ENCODE measurements at regions not wholly inside any gene's neighbourhood (a gene's known extent, or its start where the extent isn't known, plus 50 kb on each side); places are given as distances from the start of the nearest gene placed in this dataset.

DNA sequence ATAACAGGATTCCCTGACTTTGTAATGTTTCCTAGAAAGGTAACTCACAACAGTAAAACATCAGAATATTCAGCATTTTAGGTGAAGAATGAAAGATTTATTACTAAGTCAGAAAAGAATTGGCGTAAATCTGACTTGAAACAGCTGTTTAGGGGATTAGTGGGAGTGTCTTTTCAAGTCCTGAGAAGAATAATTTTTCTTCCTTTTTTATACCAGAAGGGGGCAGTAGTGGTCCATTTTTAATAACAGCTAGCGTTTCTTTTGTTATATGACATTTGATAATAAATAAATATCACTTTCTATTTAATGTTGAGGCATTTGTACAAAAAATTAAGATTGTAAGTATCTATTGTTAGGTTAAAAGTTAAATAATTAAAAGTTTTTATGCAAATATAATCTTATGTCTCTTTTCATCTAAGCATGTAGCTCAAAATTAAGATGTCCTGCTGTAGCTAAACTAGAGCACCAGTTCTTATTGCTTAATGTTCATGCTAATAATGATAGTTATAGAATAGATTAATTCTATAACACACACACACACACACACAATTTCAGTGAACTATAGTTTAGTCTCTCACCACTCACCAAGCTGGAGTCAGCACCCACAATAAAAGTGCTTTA, 258.7 kb upstream of the ARRDC3 start:
- DNase-seq (no peak), ATAC-seq (ENCODE audit: low FRiP score) (no peak)
- Histone ChIP-seq H3K27me3 (ENCODE audit: control insufficient read depth in 1 of 2, insufficient read depth in 2 of 2, low read length in 1 of 2) (no peaks in the 10 kb centered on the region), H3K4me1 (ENCODE audit: control insufficient read depth in 1 of 2, insufficient read depth in 2 of 2, low read length in 2 of 2) (no peaks in the 10 kb centered on the region), H3K9me3 (ENCODE audit: control insufficient read depth, low read length) (no peaks in the 10 kb centered on the region), H3K36me3 (ENCODE audit: control insufficient read depth in 1 of 2, insufficient read depth in 2 of 2, low read length in 1 of 2) (no peaks in the 10 kb centered on the region), H3K4me3 (ENCODE audit: low read length in 2 of 2) (no peak overlapping the region), H3K27ac (ENCODE audit: low read depth in 1 of 2, low read length in 2 of 2) (no peak overlapping the region)
- intact Hi-C loops (cut with DNase I) = no loop called here
- 2 to 3% methylated on average over 2 of the region's 2 CpGs for WGBS, 2 donors

DNA sequence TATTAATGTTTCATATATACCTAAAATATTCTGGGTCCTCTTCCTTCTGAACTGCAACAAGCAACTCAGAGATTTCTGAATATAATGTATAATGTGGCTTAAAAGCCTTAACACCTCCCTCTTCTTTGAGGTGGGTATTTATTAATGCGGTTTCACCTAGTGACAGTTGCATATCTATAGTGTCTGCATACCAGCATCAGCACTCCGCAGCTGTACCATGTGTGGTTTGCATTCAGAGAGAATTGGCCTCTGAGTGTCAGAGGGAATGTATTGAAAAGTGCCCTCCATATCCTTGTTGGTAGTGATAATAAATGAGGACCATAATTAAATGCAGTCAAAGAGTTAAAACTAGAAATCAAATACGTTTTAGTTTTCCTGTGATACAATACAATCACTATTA, 256.6 kb upstream of the ARRDC3 start:
- Histone ChIP-seq H3K9me3 (ENCODE audit: control insufficient read depth, low read length) (no peaks in the 10 kb centered on the region), H3K36me3 (ENCODE audit: control insufficient read depth in 1 of 2, insufficient read depth in 2 of 2, low read length in 1 of 2) (no peaks in the 10 kb centered on the region), H3K4me3 (ENCODE audit: low read length in 2 of 2) (no peak overlapping the region), H3K27ac (ENCODE audit: low read depth in 1 of 2, low read length in 2 of 2) (no peak overlapping the region), H3K27me3 (ENCODE audit: control insufficient read depth in 1 of 2, insufficient read depth in 2 of 2, low read length in 1 of 2) (no peaks in the 10 kb centered on the region), H3K4me1 (ENCODE audit: control insufficient read depth in 1 of 2, insufficient read depth in 2 of 2, low read length in 2 of 2) (no peaks in the 10 kb centered on the region)
- ATAC-seq (ENCODE audit: low FRiP score) = no peak
- intact Hi-C loops (cut with DNase I) = loop anchor here in 1 of 2 donors (10.0 kb wide), 1 partner anchor 135 kb away; no protein-coding TSS in a partner anchor
- no peak for DNase-seq
- WGBS, 2 donors = 34 to 42% methylated on average over 3 of the region's 3 CpGs

DNA sequence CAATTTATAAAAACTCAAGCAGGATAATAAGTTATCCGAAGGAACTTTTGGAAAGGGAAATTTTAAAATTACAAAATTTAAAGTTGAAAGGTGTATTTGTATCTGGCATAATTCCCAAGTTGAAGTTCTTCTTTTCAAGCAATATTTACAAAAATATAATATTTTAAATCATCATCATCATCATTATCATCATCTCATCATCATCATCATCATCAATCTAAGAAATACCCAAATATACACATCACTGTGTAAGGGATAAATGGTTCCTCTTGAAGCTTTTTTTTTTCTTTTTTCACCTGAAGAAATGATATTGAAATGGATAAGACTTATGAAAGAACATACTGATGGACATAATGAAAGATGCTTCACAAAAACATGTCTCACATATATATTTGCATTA, 254.9 kb upstream of the ARRDC3 start:
- Histone ChIP-seq H3K4me1 (ENCODE audit: control insufficient read depth in 1 of 2, insufficient read depth in 2 of 2, low read length in 2 of 2) (no peaks in the 10 kb centered on the region), H3K4me3 (ENCODE audit: low read length in 2 of 2) (no peak overlapping the region), H3K9me3 (ENCODE audit: control insufficient read depth, low read length) (no peaks in the 10 kb centered on the region), H3K27ac (ENCODE audit: low read depth in 1 of 2, low read length in 2 of 2) (no peak overlapping the region), H3K36me3 (ENCODE audit: control insufficient read depth in 1 of 2, insufficient read depth in 2 of 2, low read length in 1 of 2) (no peaks in the 10 kb centered on the region), H3K27me3 (ENCODE audit: control insufficient read depth in 1 of 2, insufficient read depth in 2 of 2, low read length in 1 of 2) (no peaks in the 10 kb centered on the region)
- DNase-seq (no peak), ATAC-seq (ENCODE audit: low FRiP score) (no peak)
- 91 to 96% methylated on average over 1 of the region's 1 CpG for WGBS, 2 donors
- intact Hi-C loops (cut with DNase I) = loop anchor here in 1 of 2 donors (10.0 kb wide), 1 partner anchor 133 kb away; no protein-coding TSS in a partner anchor

- Histone ChIP-seq H3K36me3 (ENCODE audit: control insufficient read depth in 1 of 2, insufficient read depth in 2 of 2, low read length in 1 of 2) (no peaks in the 10 kb centered on the region), H3K4me3 (ENCODE audit: low read length in 2 of 2) (no peak overlapping the region), H3K27ac (ENCODE audit: low read depth in 1 of 2, low read length in 2 of 2) (no peak overlapping the region), H3K27me3 (ENCODE audit: control insufficient read depth in 1 of 2, insufficient read depth in 2 of 2, low read length in 1 of 2) (no peaks in the 10 kb centered on the region), H3K4me1 (ENCODE audit: control insufficient read depth in 1 of 2, insufficient read depth in 2 of 2, low read length in 2 of 2) (no peaks in the 10 kb centered on the region), H3K9me3 (ENCODE audit: control insufficient read depth, low read length) (no peaks in the 10 kb centered on the region)
- intact Hi-C loops (cut with DNase I) = loop anchor here in 1 of 2 donors (10.0 kb wide), 1 partner anchor 131 kb away; no protein-coding TSS in a partner anchor
- ATAC-seq (ENCODE audit: low FRiP score) (no peak), DNase-seq (no peak)
- 66 to 75% methylated on average over 4 of the region's 4 CpGs for WGBS, 2 donors
Measured at GRCh38 chr5:91635950-91636734, 253.0 kb upstream of the ARRDC3 start.

DNA sequence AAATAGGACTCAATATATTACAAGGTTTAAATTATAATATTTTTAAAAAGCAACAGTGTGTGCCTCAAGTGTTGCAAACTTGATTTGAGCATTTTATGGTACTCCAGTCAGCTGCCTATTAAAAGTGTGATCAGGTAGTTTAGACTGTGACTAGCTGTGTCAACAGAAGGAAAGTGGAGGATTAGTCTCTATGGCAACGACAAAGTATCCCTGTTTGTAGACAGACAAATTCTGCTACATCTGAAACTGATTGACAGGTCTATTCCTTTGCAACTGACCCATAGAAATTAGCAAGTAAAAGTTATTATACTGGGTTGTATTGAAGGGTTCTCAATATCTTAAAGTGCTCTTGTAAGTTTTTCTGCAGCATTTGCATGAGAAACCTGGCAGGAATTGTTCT, 249.8 kb upstream of the ARRDC3 start:
- 14 to 33% methylated on average over 1 of the region's 1 CpG for WGBS, 2 donors
- Histone ChIP-seq H3K27ac (ENCODE audit: low read depth in 1 of 2, low read length in 2 of 2) (no peak overlapping the region), H3K27me3 (ENCODE audit: control insufficient read depth in 1 of 2, insufficient read depth in 2 of 2, low read length in 1 of 2) (no peaks in the 10 kb centered on the region), H3K4me1 (ENCODE audit: control insufficient read depth in 1 of 2, insufficient read depth in 2 of 2, low read length in 2 of 2) (no peaks in the 10 kb centered on the region), H3K36me3 (ENCODE audit: control insufficient read depth in 1 of 2, insufficient read depth in 2 of 2, low read length in 1 of 2) (no peaks in the 10 kb centered on the region), H3K9me3 (ENCODE audit: control insufficient read depth, low read length) (no peaks in the 10 kb centered on the region), H3K4me3 (ENCODE audit: low read length in 2 of 2) (no peak overlapping the region)
- intact Hi-C loops (cut with DNase I) = loop anchor here in 1 of 2 donors (10.0 kb wide), 1 partner anchor 128 kb away; no protein-coding TSS in a partner anchor
- no peak for ATAC-seq (ENCODE audit: low FRiP score)
- DNase-seq = no peak

DNA sequence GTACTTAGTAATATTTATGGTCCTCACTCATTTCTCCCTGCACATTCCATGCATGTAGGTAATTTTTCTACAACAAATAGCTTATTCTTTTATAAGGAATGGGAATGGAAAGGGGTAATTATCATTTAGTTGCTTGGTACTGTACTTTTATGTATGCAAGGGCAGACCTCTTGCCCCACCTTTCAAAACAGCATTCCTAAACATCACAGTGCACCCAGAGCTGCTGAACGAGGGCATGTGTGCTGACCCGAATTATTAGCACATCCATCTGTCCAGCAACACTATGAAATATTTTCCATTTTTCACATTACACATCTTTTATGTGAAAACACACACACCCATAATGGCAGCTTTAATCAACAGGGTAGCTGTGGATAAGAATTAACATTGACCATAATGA, 228.6 kb upstream of the ARRDC3 start:
- Histone ChIP-seq H3K9me3 (ENCODE audit: control insufficient read depth, low read length) (no peaks in the 10 kb centered on the region), H3K36me3 (ENCODE audit: control insufficient read depth in 1 of 2, insufficient read depth in 2 of 2, low read length in 1 of 2) (no peaks in the 10 kb centered on the region), H3K4me1 (ENCODE audit: control insufficient read depth in 1 of 2, insufficient read depth in 2 of 2, low read length in 2 of 2) (no peaks in the 10 kb centered on the region), H3K4me3 (ENCODE audit: low read length in 2 of 2) (no peak overlapping the region), H3K27ac (ENCODE audit: low read depth in 1 of 2, low read length in 2 of 2) (no peak overlapping the region), H3K27me3 (ENCODE audit: control insufficient read depth in 1 of 2, insufficient read depth in 2 of 2, low read length in 1 of 2) (no peaks in the 10 kb centered on the region)
- intact Hi-C loops (cut with DNase I) = no loop called here
- ATAC-seq (ENCODE audit: low FRiP score) (no peak), DNase-seq (no peak)
- 20 to 52% methylated on average over 2 of the region's 2 CpGs for WGBS, 2 donors

DNA sequence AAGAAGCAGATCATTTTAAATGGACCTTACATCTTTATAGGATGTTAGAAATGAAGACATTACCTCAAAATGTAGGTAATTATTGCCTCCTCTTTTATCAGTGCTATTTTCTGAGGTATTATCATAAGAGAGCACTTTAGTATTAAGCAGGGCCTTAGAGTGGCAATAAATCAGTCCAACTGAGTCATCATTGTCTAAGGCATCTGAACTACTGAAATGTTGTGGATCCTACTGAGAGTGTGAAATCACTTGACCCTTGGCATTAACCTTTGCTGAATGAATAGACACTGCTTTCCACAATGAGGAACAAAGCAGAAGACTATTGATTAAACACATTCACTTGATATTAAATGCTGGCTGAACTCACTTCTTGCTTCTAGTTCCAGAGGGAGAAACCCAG, 224.6 kb upstream of the ARRDC3 start:
- Histone ChIP-seq H3K27ac (ENCODE audit: low read depth in 1 of 2, low read length in 2 of 2) (no peak overlapping the region), H3K36me3 (ENCODE audit: control insufficient read depth in 1 of 2, insufficient read depth in 2 of 2, low read length in 1 of 2) (no peaks in the 10 kb centered on the region), H3K9me3 (ENCODE audit: control insufficient read depth, low read length) (no peaks in the 10 kb centered on the region), H3K27me3 (ENCODE audit: control insufficient read depth in 1 of 2, insufficient read depth in 2 of 2, low read length in 1 of 2) (no peaks in the 10 kb centered on the region), H3K4me1 (ENCODE audit: control insufficient read depth in 1 of 2, insufficient read depth in 2 of 2, low read length in 2 of 2) (no peaks in the 10 kb centered on the region), H3K4me3 (ENCODE audit: low read length in 2 of 2) (no peak overlapping the region)
- ATAC-seq (ENCODE audit: low FRiP score) = no peak
- DNase-seq = no peak
- intact Hi-C loops (cut with DNase I) = no loop called here

DNA sequence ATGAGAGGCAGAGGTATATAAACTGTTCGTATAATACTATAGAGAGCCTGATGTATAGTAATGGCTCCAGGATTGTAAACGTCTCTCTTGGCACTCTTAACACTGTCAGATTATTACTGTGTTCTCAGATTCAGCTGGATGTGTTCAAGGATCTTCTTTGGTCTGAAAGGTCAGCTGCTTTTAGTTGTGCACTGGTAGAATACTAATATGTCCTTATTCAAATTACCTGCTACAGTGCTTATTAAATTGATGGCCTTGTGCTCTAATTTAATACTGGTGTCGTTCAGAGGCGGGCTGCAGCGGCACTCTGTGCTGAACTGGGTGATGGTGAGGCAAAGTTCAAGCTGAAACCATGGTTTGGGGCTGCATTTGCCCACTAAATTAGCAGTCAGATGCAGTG, 216.7 kb upstream of the ARRDC3 start:
- intact Hi-C loops (cut with DNase I) = no loop called here
- H3K27me3 ChIP-seq (ENCODE audit: control insufficient read depth in 1 of 2, insufficient read depth in 2 of 2, low read length in 1 of 2) = no peaks in the 10 kb centered on the region
- no peaks in the 10 kb centered on the region for H3K4me1 ChIP-seq (ENCODE audit: control insufficient read depth in 1 of 2, insufficient read depth in 2 of 2, low read length in 2 of 2)
- H3K9me3 ChIP-seq (ENCODE audit: control insufficient read depth, low read length) = no peaks in the 10 kb centered on the region
- H3K36me3 ChIP-seq (ENCODE audit: control insufficient read depth in 1 of 2, insufficient read depth in 2 of 2, low read length in 1 of 2) = no peaks in the 10 kb centered on the region
- no peak overlapping the region for H3K4me3 ChIP-seq (ENCODE audit: low read length in 2 of 2)
- 84 to 86% methylated on average over 5 of the region's 5 CpGs for WGBS, 2 donors
- DNase-seq (no peak), ATAC-seq (ENCODE audit: low FRiP score) (no peak)
- H3K27ac ChIP-seq (ENCODE audit: low read depth in 1 of 2, low read length in 2 of 2) = no peak overlapping the region

- no peak for DNase-seq
- Histone ChIP-seq H3K9me3 (ENCODE audit: control insufficient read depth, low read length) (peaks cover 2% of the 10 kb centered on the region), H3K4me1 (ENCODE audit: control insufficient read depth in 1 of 2, insufficient read depth in 2 of 2, low read length in 2 of 2) (no peaks in the 10 kb centered on the region), H3K4me3 (ENCODE audit: low read length in 2 of 2) (no peak overlapping the region), H3K36me3 (ENCODE audit: control insufficient read depth in 1 of 2, insufficient read depth in 2 of 2, low read length in 1 of 2) (no peaks in the 10 kb centered on the region), H3K27me3 (ENCODE audit: control insufficient read depth in 1 of 2, insufficient read depth in 2 of 2, low read length in 1 of 2) (no peaks in the 10 kb centered on the region), H3K27ac (ENCODE audit: low read depth in 1 of 2, low read length in 2 of 2) (no peak overlapping the region)
- WGBS, 2 donors = 80 to 84% methylated on average over 2 of the region's 2 CpGs
- intact Hi-C loops (cut with DNase I) = no loop called here
- no peak for ATAC-seq (ENCODE audit: low FRiP score)
Measured at GRCh38 chr5:91598216-91598615, 215.1 kb upstream of the ARRDC3 start.
